PC-3 (cell line): ENCODE measurements at regions not wholly inside any gene's neighbourhood (a gene's known extent, or its start where the extent isn't known, plus 50 kb on each side); places are given as distances from the start of the nearest gene placed in this dataset.
"Not testable (repeated sequence)": the region's sequence is repeated elsewhere in the genome, so short reads cannot be mapped to it uniquely, and the experiment has no call there.

ENCODE experiments used
- ATAC-seq: fragments of 200-7000 bp; cut with Tn5 transposase; 2 replicates; pipeline ENCODE4 v1.9.1; 2020; ENCODE audit warnings: mild to moderate bottlenecking, moderate library complexity
- BruUV-seq: library from RNA; stranded (reverse); fragments of 400-500 nt; replicated peaks from 2 replicates; lab custom pipeline; 2021; lab: Mats Ljungman, UMichigan
- CTCF ChIA-PET: fragments of 300-600 bp; sonication (Branson Sonifier 250); formaldehyde crosslinking; loops from one replicate; lab custom pipeline; 2022; ENCODE audit warnings: antibody characterized with exemption; lab: Charles Lee
- POLR2A ChIA-PET: fragments of 300-600 bp; sonication (Branson Sonifier 250); formaldehyde crosslinking; loops from one replicate; lab custom pipeline; 2022; ENCODE audit warnings: antibody characterized with exemption; ENCODE audit not compliant: unreplicated experiment; lab: Charles Lee
- DNase-seq: peaks from one replicate; pipeline ENCODE4 v3.0.0-alpha.2; 2015
- H2AFZ ChIP-seq: fragments of 300-600 bp; sonication (generic); 2 replicates; pipeline ENCODE4 v1.6.0; 2016; ENCODE audit warnings: antibody characterized with exemption, low read length
- H3F3A ChIP-seq: fragments of 300-600 bp; sonication (generic); one replicate; pipeline ENCODE4 v1.6.0; 2017; ENCODE audit warnings: antibody characterized with exemption, low read length, control low read depth, mild to moderate bottlenecking; ENCODE audit not compliant: unreplicated experiment
- H3K27ac ChIP-seq: fragments of 300-600 bp; sonication (generic); 2 replicates; pipeline ENCODE4 v1.5.1; 2016; ENCODE audit warnings: mild to moderate bottlenecking, low read length
- H3K27me3 ChIP-seq: fragments of 300-600 bp; sonication (generic); 2 replicates; pipeline ENCODE4 v1.6.1; 2016; ENCODE audit warnings: low read length, mixed read lengths
- H3K36me3 ChIP-seq: fragments of 300-600 bp; sonication (generic); 2 replicates; pipeline ENCODE4 v1.6.1; 2016; ENCODE audit warnings: low read depth, mixed run types, low read length, mixed read lengths
- H3K4me1 ChIP-seq: fragments of 300-600 bp; sonication (generic); 2 replicates; pipeline ENCODE4 v1.5.1; 2016; ENCODE audit warnings: low read length; ENCODE audit not compliant: insufficient read depth
- H3K4me2 ChIP-seq: fragments of 300-600 bp; sonication (generic); 2 replicates; pipeline ENCODE4 v1.6.0; 2016; ENCODE audit warnings: low read length
- H3K4me3 ChIP-seq: fragments of 300-600 bp; sonication (generic); 2 replicates; pipeline ENCODE4 v1.5.1; 2016; ENCODE audit warnings: mild to moderate bottlenecking, low read length, mixed read lengths
- H3K79me2 ChIP-seq: fragments of 300-600 bp; sonication (generic); 2 replicates; pipeline ENCODE4 v1.6.1; 2017; ENCODE audit warnings: low read length, mixed read lengths
- H3K9ac ChIP-seq: fragments of 300-600 bp; sonication (generic); 2 replicates; pipeline ENCODE4 v1.6.0; 2016; ENCODE audit warnings: mild to moderate bottlenecking, low read length
- H3K9me2 ChIP-seq: fragments of 300-600 bp; sonication (generic); replicated peaks from 2 replicates; pipeline ENCODE4 v1.6.1; 2016; ENCODE audit warnings: mixed run types, low read length, mixed read lengths
- H3K9me3 ChIP-seq: fragments of 300-600 bp; sonication (generic); 2 replicates; pipeline ENCODE4 v1.6.1; 2016; ENCODE audit warnings: low read length, mixed read lengths
- H4K20me1 ChIP-seq: fragments of 300-600 bp; sonication (generic); 2 replicates; pipeline ENCODE4 v1.6.1; 2016; ENCODE audit warnings: low read length, mixed read lengths
- EZH2 ChIP-seq: fragments of 300-600 bp; sonication (generic); IDR thresholded peaks from one replicate; pipeline ENCODE4 v1.6.1; 2017; ENCODE audit warnings: antibody characterized with exemption, mild to moderate bottlenecking, low read length; ENCODE audit not compliant: unreplicated experiment
- EZH2phosphoT487 ChIP-seq: fragments of 300-600 bp; sonication (generic); IDR thresholded peaks from 2 replicates; pipeline ENCODE4 v1.6.1; 2018; ENCODE audit warnings: mild to moderate bottlenecking, antibody characterized with exemption, low read length, borderline replicate concordance
- intact Hi-C: fragments of 100-400 bp; cut with micrococcal nuclease; formaldehyde crosslinking; loops from 2 replicates; pipeline ENCODE4 v1.9.0; 2023
- TF ChIP-seq, protein P1 (sequence below): fragments of 300-600 bp; sonication (generic); conservative IDR thresholded peaks from 2 replicates; pipeline ENCODE4 v1.5.1; 2017; ENCODE audit warnings: antibody characterized with exemption, low read depth, mild to moderate bottlenecking, low read length

DNA sequence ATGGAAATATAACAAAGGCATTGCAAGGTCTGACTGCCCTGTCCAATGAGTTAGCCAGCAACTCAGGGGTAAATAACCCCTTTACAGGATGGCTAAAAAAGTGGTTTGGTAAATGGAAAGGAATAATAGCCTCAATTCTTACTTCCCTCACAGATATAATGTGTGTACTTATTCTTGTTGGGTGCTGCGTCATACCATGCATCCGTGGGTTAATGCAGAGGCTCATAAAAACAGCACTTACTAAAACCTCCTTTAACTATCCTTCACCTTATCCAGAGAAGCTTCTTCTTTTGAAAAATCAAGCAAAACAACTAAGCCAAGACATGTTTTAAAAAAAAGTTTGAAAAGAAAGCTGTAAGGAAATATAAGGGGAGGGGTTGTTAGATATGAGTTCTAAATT is 301.0 kb downstream of the PAPSS1 start:
- Histone ChIP-seq H3K36me3 (no peaks in the 10 kb centered on the region), H4K20me1 (no peaks in the 10 kb centered on the region), H3K9ac (no peak overlapping the region), H3K27ac (no peak overlapping the region), H3K27me3 (no peaks in the 10 kb centered on the region), H3K4me2 (no peak overlapping the region), H3K4me3 (no peak overlapping the region), H3K9me2 (no peaks in the 10 kb centered on the region), H3K9me3 (no peaks in the 10 kb centered on the region), H3F3A (no peaks in the 10 kb centered on the region), H2AFZ (no peak overlapping the region), H3K4me1 (no peaks in the 10 kb centered on the region), H3K79me2 (no peaks in the 10 kb centered on the region)
- DNase-seq, result no peak
- TF ChIP-seq, protein P1, sequence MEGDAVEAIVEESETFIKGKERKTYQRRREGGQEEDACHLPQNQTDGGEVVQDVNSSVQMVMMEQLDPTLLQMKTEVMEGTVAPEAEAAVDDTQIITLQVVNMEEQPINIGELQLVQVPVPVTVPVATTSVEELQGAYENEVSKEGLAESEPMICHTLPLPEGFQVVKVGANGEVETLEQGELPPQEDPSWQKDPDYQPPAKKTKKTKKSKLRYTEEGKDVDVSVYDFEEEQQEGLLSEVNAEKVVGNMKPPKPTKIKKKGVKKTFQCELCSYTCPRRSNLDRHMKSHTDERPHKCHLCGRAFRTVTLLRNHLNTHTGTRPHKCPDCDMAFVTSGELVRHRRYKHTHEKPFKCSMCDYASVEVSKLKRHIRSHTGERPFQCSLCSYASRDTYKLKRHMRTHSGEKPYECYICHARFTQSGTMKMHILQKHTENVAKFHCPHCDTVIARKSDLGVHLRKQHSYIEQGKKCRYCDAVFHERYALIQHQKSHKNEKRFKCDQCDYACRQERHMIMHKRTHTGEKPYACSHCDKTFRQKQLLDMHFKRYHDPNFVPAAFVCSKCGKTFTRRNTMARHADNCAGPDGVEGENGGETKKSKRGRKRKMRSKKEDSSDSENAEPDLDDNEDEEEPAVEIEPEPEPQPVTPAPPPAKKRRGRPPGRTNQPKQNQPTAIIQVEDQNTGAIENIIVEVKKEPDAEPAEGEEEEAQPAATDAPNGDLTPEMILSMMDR, result no peak
- TF ChIP-seq EZH2phosphoT487 (no peak), EZH2 (no peak)
- no peak for ATAC-seq
- no TSS peak for BruUV-seq
- ChIA-PET POLR2A (no interaction called here), CTCF (no interaction called here)
- intact Hi-C loops, result no loop called here

DNA sequence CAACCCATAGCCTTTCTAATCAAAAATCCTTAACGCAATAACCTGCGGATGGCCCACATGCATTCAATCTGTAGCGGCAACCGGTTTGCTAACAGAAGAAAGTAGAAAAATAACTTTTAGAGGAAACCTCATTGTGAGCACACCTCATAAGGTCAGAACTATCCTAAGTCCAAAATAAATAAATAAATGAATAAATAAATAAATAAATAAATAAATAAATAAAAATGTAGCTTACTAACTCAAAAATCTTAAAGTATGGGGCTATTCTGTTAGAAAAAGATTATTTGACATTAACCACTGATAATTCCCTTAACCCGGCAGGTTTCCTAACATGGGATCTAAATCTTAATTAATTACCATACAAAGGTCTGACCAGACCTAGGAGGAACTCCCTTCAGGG is 304.5 kb downstream of the PAPSS1 start:
- H3K27ac ChIP-seq, H3K36me3 ChIP-seq, H3K4me3 ChIP-seq, H3K4me1 ChIP-seq, H3K9me2 ChIP-seq, BruUV-seq, H3K9ac ChIP-seq, H2AFZ ChIP-seq, CTCF ChIA-PET, H4K20me1 ChIP-seq, POLR2A ChIA-PET, DNase-seq, H3K4me2 ChIP-seq, H3K79me2 ChIP-seq, H3F3A ChIP-seq, ATAC-seq, intact Hi-C loops, H3K9me3 ChIP-seq: not testable (repeated sequence)
- H3K27me3 ChIP-seq, result peaks cover 10% of the 10 kb centered on the region; the same call in 1 of the 2 replicates

DNA sequence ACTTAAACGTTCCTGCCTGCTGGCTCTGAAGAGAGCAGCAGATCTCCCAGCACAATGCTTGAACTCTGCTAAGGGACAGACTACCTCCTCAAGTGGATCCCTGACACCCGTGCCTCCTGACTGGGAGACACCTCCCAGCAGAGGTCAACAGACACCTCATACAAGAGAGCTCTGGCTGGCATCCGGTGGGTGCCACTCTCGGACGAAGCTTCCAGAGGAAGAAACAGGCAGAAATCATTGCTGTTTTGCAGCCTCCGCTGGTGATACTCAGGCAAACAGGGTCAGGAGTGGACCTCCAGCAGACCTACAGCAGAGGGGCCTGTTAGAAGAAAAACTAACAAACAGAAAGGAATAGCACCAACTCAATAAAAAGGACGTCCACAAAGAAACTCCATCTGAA is 310.2 kb downstream of the PAPSS1 start:
- BruUV-seq, H3K27ac ChIP-seq, H3K4me3 ChIP-seq, H3K4me1 ChIP-seq, H2AFZ ChIP-seq, intact Hi-C loops, POLR2A ChIA-PET, H3K4me2 ChIP-seq, H3K9me3 ChIP-seq, H3K9ac ChIP-seq, CTCF ChIA-PET, H3K36me3 ChIP-seq, H3K79me2 ChIP-seq, H3F3A ChIP-seq, H4K20me1 ChIP-seq, H3K9me2 ChIP-seq, DNase-seq, ATAC-seq: not testable (repeated sequence)
- H3K27me3 ChIP-seq, result peaks cover 10% of the 10 kb centered on the region; the same call in 1 of the 2 replicates

DNA sequence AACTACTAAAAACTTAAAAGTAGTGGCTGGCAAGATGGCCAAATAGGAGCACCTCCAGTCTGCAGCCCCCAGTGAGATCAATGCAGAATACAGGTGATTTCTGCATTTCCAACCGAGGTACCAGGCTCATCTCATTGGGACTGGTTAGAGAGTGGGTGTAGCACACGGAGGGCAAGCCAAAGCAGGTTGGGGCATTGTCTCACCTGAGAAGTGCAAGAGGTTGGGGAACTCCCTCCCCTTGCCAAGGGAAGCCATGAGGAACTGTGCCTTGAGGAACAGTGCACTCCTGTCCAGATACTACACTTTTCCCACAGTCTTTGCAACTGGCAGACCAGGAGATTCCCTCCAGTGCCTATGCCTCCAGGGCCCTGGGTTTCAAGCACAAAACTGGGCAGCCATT is 311.1 kb downstream of the PAPSS1 start:
- no peak overlapping the region for H3K9ac ChIP-seq
- TF ChIP-seq EZH2, result no peak
- TF ChIP-seq, protein P1, result no peak
- no peak for TF ChIP-seq EZH2phosphoT487
- peaks cover 10% of the 10 kb centered on the region; the same call in 1 of the 2 replicates for H3K27me3 ChIP-seq
- no peaks in the 10 kb centered on the region for H3K79me2 ChIP-seq
- DNase-seq (no peak), ATAC-seq (no peak)
- intact Hi-C loops, result no loop called here
- no peaks in the 10 kb centered on the region for H3F3A ChIP-seq
- no peak overlapping the region for H3K4me3 ChIP-seq
- H2AFZ ChIP-seq, result no peak overlapping the region
- CTCF ChIA-PET, result no interaction called here
- BruUV-seq, result no TSS peak
- H3K4me2 ChIP-seq, result no peak overlapping the region
- no peaks in the 10 kb centered on the region for H3K4me1 ChIP-seq
- H3K9me3 ChIP-seq, result no peaks in the 10 kb centered on the region
- H4K20me1 ChIP-seq, result no peaks in the 10 kb centered on the region
- H3K27ac ChIP-seq, result no peak overlapping the region
- H3K9me2 ChIP-seq, result no peaks in the 10 kb centered on the region
- no peaks in the 10 kb centered on the region for H3K36me3 ChIP-seq
- POLR2A ChIA-PET, result no interaction called here
